HFFc6 (cell line): ENCODE measurements at regions not wholly inside any gene's neighbourhood (a gene's known extent, or its start where the extent isn't known, plus 50 kb on each side); places are given as distances from the start of the nearest gene placed in this dataset.

Experiments
- DNase-seq: peaks from one replicate; pipeline ENCODE4 v3.0.0-alpha.2; 2018
- H3K27ac Mint-ChIP-seq: 2 replicates; pipeline ENCODE4 v1.8.0; 2020; ENCODE audit warnings: mild to moderate bottlenecking, mixed read lengths
- H3K27me3 Mint-ChIP-seq: 2 replicates; pipeline ENCODE4 v1.8.0; 2021; ENCODE audit warnings: mild to moderate bottlenecking, moderate library complexity, mixed read lengths; ENCODE audit not compliant: insufficient read depth
- H3K36me3 Mint-ChIP-seq: 2 replicates; pipeline ENCODE4 v1.8.0; 2021; ENCODE audit warnings: low read depth, mixed read lengths
- H3K4me1 Mint-ChIP-seq: 2 replicates; pipeline ENCODE4 v1.8.0; 2020; ENCODE audit warnings: low read depth, mixed read lengths
- H3K4me3 Mint-ChIP-seq: 2 replicates; pipeline ENCODE4 v1.8.0; 2020; ENCODE audit warnings: mild to moderate bottlenecking, moderate library complexity, mixed read lengths
- H3K9me3 Mint-ChIP-seq: 2 replicates; pipeline ENCODE4 v1.8.0; 2020; ENCODE audit warnings: mild to moderate bottlenecking, mixed read lengths
- TF ChIP-seq, protein P1 (sequence below): fragments of 200-600 bp; sonication (generic); IDR thresholded peaks from 2 replicates; pipeline ENCODE4 v1.5.0; 2021; ENCODE audit warnings: antibody characterized with exemption, mild to moderate bottlenecking

DNA sequence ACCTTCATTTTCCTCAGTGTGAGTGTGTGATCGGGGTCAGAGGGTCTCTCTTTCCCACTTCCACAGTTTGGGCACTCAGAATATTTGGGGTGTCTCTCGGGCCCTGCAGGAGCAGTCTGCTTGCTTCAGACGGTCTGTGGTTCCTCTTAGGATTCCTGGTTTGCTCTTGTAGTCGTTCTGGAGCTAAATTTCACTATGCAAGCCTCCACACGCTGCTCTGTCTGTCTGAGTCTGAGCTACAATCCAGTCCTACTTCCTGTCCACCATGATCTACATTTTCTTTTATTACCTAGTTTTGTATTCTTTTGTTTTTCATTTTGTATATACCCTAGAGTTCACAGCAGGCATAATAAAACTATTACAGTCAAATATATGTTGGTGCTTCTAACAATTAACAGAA lies 1967.3 kb upstream of the NUDT12 start:
- peaks cover 51% of the 10 kb centered on the region for H3K9me3 Mint-ChIP-seq
- no peaks in the 10 kb centered on the region; the same call in 1 of the 2 replicates for H3K36me3 Mint-ChIP-seq
- H3K27ac Mint-ChIP-seq, result no peak overlapping the region
- no peaks in the 10 kb centered on the region for H3K27me3 Mint-ChIP-seq
- TF ChIP-seq, protein P1, sequence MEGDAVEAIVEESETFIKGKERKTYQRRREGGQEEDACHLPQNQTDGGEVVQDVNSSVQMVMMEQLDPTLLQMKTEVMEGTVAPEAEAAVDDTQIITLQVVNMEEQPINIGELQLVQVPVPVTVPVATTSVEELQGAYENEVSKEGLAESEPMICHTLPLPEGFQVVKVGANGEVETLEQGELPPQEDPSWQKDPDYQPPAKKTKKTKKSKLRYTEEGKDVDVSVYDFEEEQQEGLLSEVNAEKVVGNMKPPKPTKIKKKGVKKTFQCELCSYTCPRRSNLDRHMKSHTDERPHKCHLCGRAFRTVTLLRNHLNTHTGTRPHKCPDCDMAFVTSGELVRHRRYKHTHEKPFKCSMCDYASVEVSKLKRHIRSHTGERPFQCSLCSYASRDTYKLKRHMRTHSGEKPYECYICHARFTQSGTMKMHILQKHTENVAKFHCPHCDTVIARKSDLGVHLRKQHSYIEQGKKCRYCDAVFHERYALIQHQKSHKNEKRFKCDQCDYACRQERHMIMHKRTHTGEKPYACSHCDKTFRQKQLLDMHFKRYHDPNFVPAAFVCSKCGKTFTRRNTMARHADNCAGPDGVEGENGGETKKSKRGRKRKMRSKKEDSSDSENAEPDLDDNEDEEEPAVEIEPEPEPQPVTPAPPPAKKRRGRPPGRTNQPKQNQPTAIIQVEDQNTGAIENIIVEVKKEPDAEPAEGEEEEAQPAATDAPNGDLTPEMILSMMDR, result no peak
- H3K4me3 Mint-ChIP-seq, result no peak overlapping the region
- no peak for DNase-seq
- H3K4me1 Mint-ChIP-seq, result no peaks in the 10 kb centered on the region

DNA sequence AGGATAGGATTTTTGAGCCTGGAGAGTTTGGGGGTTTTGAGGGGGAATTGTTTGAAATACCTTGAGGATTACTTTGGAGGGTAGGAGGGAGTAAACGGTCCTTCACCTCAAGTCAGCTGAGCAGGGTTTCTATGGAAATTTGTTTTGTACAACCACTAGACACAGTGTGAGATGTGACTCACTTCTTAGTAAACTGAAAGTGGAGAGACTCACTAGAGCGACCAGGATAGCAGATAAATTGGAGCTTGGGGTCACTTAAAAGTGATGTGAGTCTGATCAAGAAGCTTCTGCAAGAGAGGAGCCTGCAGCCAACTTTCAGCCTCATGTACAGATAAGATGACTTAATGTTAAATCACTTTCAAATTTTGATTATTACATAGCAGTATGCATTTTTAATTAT lies 1945.9 kb upstream of the NUDT12 start:
- H3K9me3 Mint-ChIP-seq, result peaks cover 42% of the 10 kb centered on the region
- DNase-seq, result no peak
- TF ChIP-seq, protein P1, result no peak
- no peaks in the 10 kb centered on the region for H3K27me3 Mint-ChIP-seq
- H3K36me3 Mint-ChIP-seq, result no peaks in the 10 kb centered on the region
- no peaks in the 10 kb centered on the region for H3K4me1 Mint-ChIP-seq
- no peak overlapping the region for H3K27ac Mint-ChIP-seq
- H3K4me3 Mint-ChIP-seq, result no peak overlapping the region

DNA sequence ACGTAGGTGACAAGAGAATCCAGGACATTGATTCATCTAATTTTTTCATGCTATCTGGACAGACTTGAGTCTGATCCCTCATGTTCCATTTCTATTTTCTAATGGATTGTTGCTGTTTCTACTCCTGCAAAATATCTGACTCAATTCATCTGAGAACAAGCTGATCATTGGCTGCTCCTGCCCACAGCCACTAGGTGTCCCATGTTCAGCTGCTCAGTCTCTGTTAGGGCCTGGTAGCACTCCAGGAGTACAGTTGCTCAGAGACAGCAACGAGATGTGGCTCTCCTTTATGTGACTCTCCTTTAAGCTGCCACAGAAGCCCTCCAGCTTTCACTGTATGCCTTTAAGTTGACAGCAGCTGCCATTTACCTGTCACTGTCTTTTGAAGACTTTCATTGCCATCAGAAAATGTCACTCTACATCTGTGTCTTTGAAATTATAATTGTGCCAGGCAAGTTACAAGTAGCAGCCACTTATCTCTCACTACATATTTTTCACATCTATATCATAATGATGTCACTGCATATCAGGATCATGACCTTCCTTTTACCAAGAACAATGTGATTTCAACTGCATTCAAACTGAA lies 1944.2 kb upstream of the NUDT12 start:
- H3K9me3 Mint-ChIP-seq, result peaks cover 55% of the 10 kb centered on the region
- H3K4me3 Mint-ChIP-seq, result no peak overlapping the region
- no peaks in the 10 kb centered on the region for H3K4me1 Mint-ChIP-seq
- no peaks in the 10 kb centered on the region for H3K36me3 Mint-ChIP-seq
- DNase-seq, result no peak
- no peaks in the 10 kb centered on the region for H3K27me3 Mint-ChIP-seq
- TF ChIP-seq, protein P1, result no peak
- no peak overlapping the region for H3K27ac Mint-ChIP-seq

DNA sequence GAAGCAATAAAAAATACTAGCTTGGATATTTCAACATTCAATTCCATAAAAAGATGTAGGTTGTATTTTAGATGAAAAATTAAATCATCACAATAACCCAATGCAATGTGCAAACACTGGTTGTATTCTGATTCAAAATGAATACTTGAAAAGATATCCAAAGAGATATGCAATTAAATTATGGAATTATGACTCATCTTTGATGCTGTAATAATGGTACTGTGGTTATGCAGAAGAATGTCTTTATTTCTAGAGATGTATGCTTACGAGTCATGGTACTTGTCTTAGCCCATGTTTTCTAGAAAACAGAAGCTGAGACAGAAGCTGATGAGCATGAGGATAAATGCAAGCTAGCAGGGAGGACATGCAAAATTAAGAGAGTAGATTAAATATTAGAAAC lies 1941.4 kb upstream of the NUDT12 start:
- DNase-seq, result no peak
- Mint-ChIP-seq H3K9me3 (peaks cover 54% of the 10 kb centered on the region), H3K27me3 (no peaks in the 10 kb centered on the region), H3K4me3 (no peak overlapping the region), H3K4me1 (no peaks in the 10 kb centered on the region), H3K36me3 (peaks cover 4% of the 10 kb centered on the region; the same call in 1 of the 2 replicates), H3K27ac (no peak overlapping the region)
- TF ChIP-seq, protein P1, result no peak

DNA sequence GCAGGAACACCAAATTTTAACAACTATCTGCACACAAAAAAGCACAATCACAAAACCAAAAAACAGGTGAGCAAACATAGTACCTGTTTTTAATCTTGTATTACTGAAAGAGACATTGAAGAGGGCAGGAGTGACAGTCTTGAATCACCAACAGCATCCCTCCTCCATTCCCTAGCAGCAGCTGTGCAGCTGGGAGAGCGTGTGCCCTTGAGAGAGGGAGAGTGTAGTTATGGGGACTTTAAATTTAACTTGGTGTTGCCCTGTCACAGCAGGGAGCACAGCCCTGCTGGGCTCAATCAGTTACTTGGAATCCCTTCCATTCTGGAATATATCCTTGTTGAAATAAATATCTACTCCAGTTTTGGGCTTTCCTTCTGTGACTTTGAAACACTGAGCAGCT lies 1938.7 kb upstream of the NUDT12 start:
- TF ChIP-seq, protein P1, result no peak
- no peaks in the 10 kb centered on the region for H3K4me1 Mint-ChIP-seq
- H3K36me3 Mint-ChIP-seq, result peaks cover 4% of the 10 kb centered on the region; the same call in 1 of the 2 replicates
- peaks cover 51% of the 10 kb centered on the region for H3K9me3 Mint-ChIP-seq
- no peak overlapping the region for H3K4me3 Mint-ChIP-seq
- H3K27me3 Mint-ChIP-seq, result no peaks in the 10 kb centered on the region
- no peak for DNase-seq
- H3K27ac Mint-ChIP-seq, result no peak overlapping the region

DNA sequence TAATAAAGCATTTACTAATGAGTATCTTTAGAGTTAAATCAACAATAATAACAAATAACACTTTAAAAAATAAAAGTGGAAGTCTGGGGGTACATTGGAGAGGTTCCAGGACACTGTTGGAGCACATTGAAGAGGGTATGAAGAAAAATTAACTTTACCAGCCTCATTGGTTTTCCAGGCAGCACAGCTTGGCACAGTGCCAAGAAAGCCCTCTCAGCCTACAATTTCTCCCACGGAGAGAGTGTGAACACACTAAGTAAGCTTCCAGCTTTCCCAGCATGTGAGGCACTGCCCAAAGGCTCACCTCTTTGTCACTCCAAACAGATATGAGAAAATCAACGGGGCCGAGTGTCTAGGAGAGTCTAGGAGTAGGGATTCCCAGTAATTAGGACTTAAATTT lies 1912.8 kb upstream of the NUDT12 start:
- no peak for DNase-seq
- no peak overlapping the region for H3K27ac Mint-ChIP-seq
- H3K27me3 Mint-ChIP-seq, result no peaks in the 10 kb centered on the region
- H3K9me3 Mint-ChIP-seq, result peaks cover 28% of the 10 kb centered on the region
- H3K4me1 Mint-ChIP-seq, result no peaks in the 10 kb centered on the region
- no peak overlapping the region for H3K4me3 Mint-ChIP-seq
- H3K36me3 Mint-ChIP-seq, result no peaks in the 10 kb centered on the region
- TF ChIP-seq, protein P1, result no peak
